C1 segment of cervical spinal cord (tissue), 14 donors: ENCODE measurements at regions not wholly inside any gene's neighbourhood (a gene's known extent, or its start where the extent isn't known, plus 50 kb on each side); places are given as distances from the start of the nearest gene placed in this dataset.

ENCODE experiments used
- DNase-seq, 14 donors: peaks; one replicate each; lab custom pipeline; 2025; lab: John Stamatoyannopoulos, UW

- DNase-seq = no peak
Measured at GRCh38 chr17:33640629-33641028, 347.5 kb upstream of the ASIC2 start.

GRCh38 chr17:33642002-33642401 lies 348.9 kb upstream of the ASIC2 start:
- no peak for DNase-seq

- peak in 1 of 14 donors; percentile 4 for DNase-seq
Measured at GRCh38 chr17:33647956-33648355, 354.9 kb upstream of the ASIC2 start.

- DNase-seq = no peak
Measured at GRCh38 chr17:33650304-33650703, 357.2 kb upstream of the ASIC2 start.

- DNase-seq = no peak
Measured at GRCh38 chr17:33651686-33652085, 358.6 kb upstream of the ASIC2 start.

GRCh38 chr17:33652731-33653398 lies 359.8 kb upstream of the ASIC2 start:
- no peak for DNase-seq

- DNase-seq = no peak
Measured at GRCh38 chr17:33653399-33653788, 360.3 kb upstream of the ASIC2 start.

- DNase-seq = peak in 3 of 14 donors; percentile 3 to 17 (median 5)
Measured at GRCh38 chr17:33657181-33657580, 364.1 kb upstream of the ASIC2 start.

- DNase-seq = no peak
Measured at GRCh38 chr17:33661975-33662374, 368.9 kb upstream of the ASIC2 start.

- peak in 1 of 14 donors; percentile 14 for DNase-seq
Measured at GRCh38 chr17:33664116-33664840, 371.2 kb upstream of the ASIC2 start.

GRCh38 chr17:33667052-33667509 lies 374.0 kb upstream of the ASIC2 start:
- DNase-seq = no peak

GRCh38 chr17:33667671-33668070 lies 374.6 kb upstream of the ASIC2 start:
- no peak for DNase-seq

GRCh38 chr17:33668516-33668915 lies 375.4 kb upstream of the ASIC2 start:
- no peak for DNase-seq

- no peak for DNase-seq
Measured at GRCh38 chr17:33671491-33671890, 378.4 kb upstream of the ASIC2 start.

GRCh38 chr17:33674685-33675084 lies 381.6 kb upstream of the ASIC2 start:
- peak in 12 of 14 donors; percentile 2 to 66 (median 22) for DNase-seq

- no peak for DNase-seq
Measured at GRCh38 chr17:33676444-33676843, 383.3 kb upstream of the ASIC2 start.

- DNase-seq = no peak
Measured at GRCh38 chr17:33679595-33679994, 386.5 kb upstream of the ASIC2 start.

GRCh38 chr17:33680472-33680871 lies 387.4 kb upstream of the ASIC2 start:
- no peak for DNase-seq

- no peak for DNase-seq
Measured at GRCh38 chr17:33682599-33682998, 389.5 kb upstream of the ASIC2 start.

- DNase-seq = no peak
Measured at GRCh38 chr17:33684735-33685134, 391.6 kb upstream of the ASIC2 start.

- no peak for DNase-seq
Measured at GRCh38 chr17:33686171-33686570, 393.1 kb upstream of the ASIC2 start.

GRCh38 chr17:33687831-33688230 lies 394.7 kb upstream of the ASIC2 start:
- no peak for DNase-seq

- DNase-seq = no peak
Measured at GRCh38 chr17:33688771-33689170, 395.7 kb upstream of the ASIC2 start.
